Progenitor cell of endocrine pancreas (in vitro differentiated cells): ENCODE measurements at regions not wholly inside any gene's neighbourhood (a gene's known extent, or its start where the extent isn't known, plus 50 kb on each side); places are given as distances from the start of the nearest gene placed in this dataset.

Source experiments
- DNase-seq: peaks from one replicate; pipeline ENCODE4 v3.0.0; 2021; ENCODE audit warnings: low spot score; ENCODE audit not compliant: unreplicated experiment
- H3K27ac Mint-ChIP-seq: 2 replicates; pipeline ENCODE4 v1.8.0; 2021; ENCODE audit warnings: mild to moderate bottlenecking, moderate library complexity, mixed read lengths
- H3K27me3 Mint-ChIP-seq: 2 replicates; pipeline ENCODE4 v1.8.0; 2021; ENCODE audit warnings: mixed read lengths
- H3K36me3 Mint-ChIP-seq: 2 replicates; pipeline ENCODE4 v1.8.0; 2022; ENCODE audit warnings: mixed read lengths; ENCODE audit not compliant: insufficient read depth
- H3K4me1 Mint-ChIP-seq: 2 replicates; pipeline ENCODE4 v1.8.0; 2021; ENCODE audit warnings: low read depth, mixed read lengths
- H3K4me3 Mint-ChIP-seq: 2 replicates; pipeline ENCODE4 v1.8.0; 2021; ENCODE audit warnings: low read depth, mild to moderate bottlenecking, moderate library complexity, mixed read lengths
- H3K9me3 Mint-ChIP-seq: 2 replicates; pipeline ENCODE4 v1.8.0; 2021; ENCODE audit warnings: low read depth, mixed read lengths
- TF ChIP-seq, protein P1 (sequence below): fragments of 200-600 bp; sonication (generic); IDR thresholded peaks from one replicate; pipeline ENCODE4 v1.5.0; 2021; ENCODE audit warnings: antibody characterized with exemption, mild to moderate bottlenecking; ENCODE audit not compliant: unreplicated experiment

DNA sequence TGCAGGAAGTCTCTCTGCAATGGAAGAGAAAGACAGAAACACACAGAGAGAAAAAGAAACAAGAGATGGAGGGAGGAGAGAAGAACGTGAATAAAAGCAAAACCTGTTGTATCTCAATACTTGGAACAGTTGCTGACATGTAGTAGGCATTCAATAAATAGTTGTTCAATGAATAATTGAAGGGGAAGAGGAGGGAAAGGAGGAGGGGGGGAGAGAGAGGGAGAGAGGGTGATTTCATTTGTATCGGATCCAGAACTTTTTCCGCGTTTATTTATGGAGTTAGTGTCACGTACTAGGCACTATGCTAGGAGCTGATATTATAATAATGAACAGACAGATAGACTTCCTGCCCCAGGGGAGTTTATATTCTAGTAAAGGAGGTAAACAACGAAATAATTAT, 144.1 kb downstream of the OMA1 start:
- Mint-ChIP-seq H3K4me1 (no peaks in the 10 kb centered on the region), H3K4me3 (no peak overlapping the region), H3K27me3 (peaks cover 7% of the 10 kb centered on the region), H3K27ac (no peak overlapping the region), H3K36me3 (no peaks in the 10 kb centered on the region), H3K9me3 (no peaks in the 10 kb centered on the region)
- no peak for DNase-seq
- TF ChIP-seq, protein P1, sequence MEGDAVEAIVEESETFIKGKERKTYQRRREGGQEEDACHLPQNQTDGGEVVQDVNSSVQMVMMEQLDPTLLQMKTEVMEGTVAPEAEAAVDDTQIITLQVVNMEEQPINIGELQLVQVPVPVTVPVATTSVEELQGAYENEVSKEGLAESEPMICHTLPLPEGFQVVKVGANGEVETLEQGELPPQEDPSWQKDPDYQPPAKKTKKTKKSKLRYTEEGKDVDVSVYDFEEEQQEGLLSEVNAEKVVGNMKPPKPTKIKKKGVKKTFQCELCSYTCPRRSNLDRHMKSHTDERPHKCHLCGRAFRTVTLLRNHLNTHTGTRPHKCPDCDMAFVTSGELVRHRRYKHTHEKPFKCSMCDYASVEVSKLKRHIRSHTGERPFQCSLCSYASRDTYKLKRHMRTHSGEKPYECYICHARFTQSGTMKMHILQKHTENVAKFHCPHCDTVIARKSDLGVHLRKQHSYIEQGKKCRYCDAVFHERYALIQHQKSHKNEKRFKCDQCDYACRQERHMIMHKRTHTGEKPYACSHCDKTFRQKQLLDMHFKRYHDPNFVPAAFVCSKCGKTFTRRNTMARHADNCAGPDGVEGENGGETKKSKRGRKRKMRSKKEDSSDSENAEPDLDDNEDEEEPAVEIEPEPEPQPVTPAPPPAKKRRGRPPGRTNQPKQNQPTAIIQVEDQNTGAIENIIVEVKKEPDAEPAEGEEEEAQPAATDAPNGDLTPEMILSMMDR = no peak

DNA sequence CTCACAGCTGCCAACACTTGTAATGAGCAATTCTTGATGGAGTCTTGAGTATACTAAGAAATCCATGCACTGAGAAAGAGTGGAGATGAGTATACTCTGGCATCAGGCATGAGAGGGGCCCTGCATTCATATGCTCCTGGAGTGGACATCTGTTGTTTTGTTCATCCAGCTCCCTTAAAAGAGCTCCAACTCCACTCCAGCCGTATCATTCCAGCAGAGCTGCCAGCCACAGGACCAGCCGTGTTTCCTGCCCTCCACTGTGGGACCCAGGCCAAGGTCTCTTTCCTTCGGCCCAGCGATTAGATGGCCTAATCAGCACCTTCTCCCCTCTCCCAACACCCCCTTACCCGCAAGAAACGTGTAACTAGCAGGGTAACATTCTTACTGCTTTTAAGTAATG, 144.5 kb downstream of the OMA1 start:
- no peaks in the 10 kb centered on the region for H3K4me1 Mint-ChIP-seq
- no peak overlapping the region for H3K4me3 Mint-ChIP-seq
- DNase-seq = no peak
- H3K36me3 Mint-ChIP-seq = no peaks in the 10 kb centered on the region
- peaks cover 7% of the 10 kb centered on the region for H3K27me3 Mint-ChIP-seq
- no peaks in the 10 kb centered on the region for H3K9me3 Mint-ChIP-seq
- TF ChIP-seq, protein P1 = no peak
- H3K27ac Mint-ChIP-seq = no peak overlapping the region

DNA sequence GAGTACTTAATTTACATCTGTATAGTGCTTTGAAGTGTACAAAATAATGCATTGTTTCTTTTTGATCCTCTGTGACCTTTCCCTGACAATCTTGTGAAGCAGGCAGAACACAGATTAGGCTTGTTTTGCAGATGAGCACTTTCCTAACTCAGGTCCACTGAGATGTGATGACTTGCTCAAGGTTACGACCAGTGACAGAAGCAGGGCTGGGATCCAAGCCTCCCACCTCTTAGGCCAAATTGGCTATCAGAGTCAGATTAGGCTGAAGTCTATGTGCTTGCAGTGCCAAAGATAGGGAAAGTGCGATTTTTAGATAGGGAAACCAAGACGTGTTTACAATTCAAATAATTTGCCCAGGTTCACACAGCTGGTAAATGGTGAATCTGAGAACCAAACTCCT, 147.3 kb downstream of the OMA1 start:
- no peak for DNase-seq
- no peaks in the 10 kb centered on the region for H3K36me3 Mint-ChIP-seq
- TF ChIP-seq, protein P1 = no peak
- H3K9me3 Mint-ChIP-seq = no peaks in the 10 kb centered on the region
- H3K4me3 Mint-ChIP-seq = no peak overlapping the region
- H3K27me3 Mint-ChIP-seq = peaks cover 7% of the 10 kb centered on the region
- no peaks in the 10 kb centered on the region for H3K4me1 Mint-ChIP-seq
- H3K27ac Mint-ChIP-seq = no peak overlapping the region

- H3K27ac Mint-ChIP-seq = no peak overlapping the region
- peaks cover 7% of the 10 kb centered on the region for H3K27me3 Mint-ChIP-seq
- no peaks in the 10 kb centered on the region for H3K9me3 Mint-ChIP-seq
- H3K4me3 Mint-ChIP-seq = no peak overlapping the region
- no peak for DNase-seq
- TF ChIP-seq, protein P1 = no peak
- no peaks in the 10 kb centered on the region for H3K4me1 Mint-ChIP-seq
- H3K36me3 Mint-ChIP-seq = no peaks in the 10 kb centered on the region
Observed at GRCh38 chr1:58398714-58399113, 147.8 kb downstream of the OMA1 start.

GRCh38 chr1:58397187-58397820, 149.2 kb downstream of the OMA1 start:
- Mint-ChIP-seq H3K4me3 (no peak overlapping the region), H3K4me1 (no peaks in the 10 kb centered on the region), H3K9me3 (no peaks in the 10 kb centered on the region), H3K27ac (no peak overlapping the region), H3K36me3 (no peaks in the 10 kb centered on the region), H3K27me3 (peaks cover 7% of the 10 kb centered on the region)
- TF ChIP-seq, protein P1 = no peak
- DNase-seq = no peak
